MCF 10A (cell line): ENCODE measurements at regions not wholly inside any gene's neighbourhood (a gene's known extent, or its start where the extent isn't known, plus 50 kb on each side); places are given as distances from the start of the nearest gene placed in this dataset.
"Not testable (repeated sequence)": the region's sequence is repeated elsewhere in the genome, so short reads cannot be mapped to it uniquely, and the experiment has no call there.

Experiments
- BruUV-seq: library from RNA; stranded (reverse); fragments of 400-500 nt; replicated peaks from 2 replicates; lab custom pipeline; 2021; lab: Mats Ljungman, UMichigan
- CTCF ChIA-PET: fragments of 300-600 bp; sonication (Branson Sonifier 250); formaldehyde crosslinking; extraction: SDS; loops from one replicate; lab custom pipeline; 2021; ENCODE audit warnings: antibody characterized with exemption, inconsistent platforms; lab: Yijun Ruan, JAX
- POLR2A ChIA-PET: fragments of 300-600, 350-650 bp; sonication (Branson Sonifier 250); formaldehyde crosslinking; extraction: SDS; loops from one replicate; lab custom pipeline; 2020; ENCODE audit warnings: antibody characterized with exemption, inconsistent platforms; lab: Yijun Ruan, JAX
- DNase-seq: peaks from one replicate; pipeline ENCODE4 v3.0.0-alpha.2; 2018; ENCODE audit not compliant: unreplicated experiment
- H3K27ac Mint-ChIP-seq: one replicate; pipeline ENCODE4 v1.8.0; 2022; ENCODE audit warnings: mild to moderate bottlenecking, low read depth, mixed read lengths; ENCODE audit not compliant: unreplicated experiment
- H3K27me3 Mint-ChIP-seq: one replicate; pipeline ENCODE4 v1.8.0; 2022; ENCODE audit warnings: mixed read lengths; ENCODE audit not compliant: insufficient read depth, unreplicated experiment
- H3K36me3 Mint-ChIP-seq: one replicate; pipeline ENCODE4 v1.8.0; 2022; ENCODE audit warnings: mild to moderate bottlenecking, moderate library complexity, mixed read lengths; ENCODE audit not compliant: insufficient read depth, unreplicated experiment
- H3K4me1 Mint-ChIP-seq: one replicate; pipeline ENCODE4 v1.8.0; 2022; ENCODE audit warnings: mixed read lengths; ENCODE audit not compliant: insufficient read depth, unreplicated experiment
- H3K4me3 Mint-ChIP-seq: one replicate; pipeline ENCODE4 v1.8.0; 2022; ENCODE audit warnings: mild to moderate bottlenecking, moderate library complexity, mixed read lengths; ENCODE audit not compliant: unreplicated experiment
- H3K9me3 Mint-ChIP-seq: one replicate; pipeline ENCODE4 v1.8.0; 2022; ENCODE audit warnings: mixed read lengths; ENCODE audit not compliant: unreplicated experiment
- CTCF ChIP-seq: fragments of 200-600 bp; IDR thresholded peaks from one replicate; pipeline ENCODE4 v1.8.0; 2022; ENCODE audit warnings: antibody characterized with exemption, mild to moderate bottlenecking; ENCODE audit not compliant: unreplicated experiment
- intact Hi-C: fragments of 100-400 bp; cut with micrococcal nuclease; formaldehyde crosslinking; loops from 2 replicates; pipeline ENCODE4 v1.14.1; 2022

- TF ChIP-seq CTCF, result no peak
- DNase-seq, result no peak
- CTCF ChIA-PET, result interaction anchor here (0.7 kb wide), 1 partner anchor 541 kb away, joined by 4 read pairs; no protein-coding TSS in a partner anchor
- Mint-ChIP-seq H3K36me3 (no peaks in the 10 kb centered on the region), H3K27me3 (no peaks in the 10 kb centered on the region), H3K4me1 (peaks cover 6% of the 10 kb centered on the region), H3K27ac (no peak overlapping the region), H3K4me3 (no peak overlapping the region), H3K9me3 (no peaks in the 10 kb centered on the region)
- POLR2A ChIA-PET, result interaction anchor here (0.8 kb wide), 1 partner anchor 9 kb away, joined by 3 read pairs; no protein-coding TSS in a partner anchor
- BruUV-seq, result no TSS peak
- intact Hi-C loops, result no loop called here
Measured at GRCh38 chr3:18086078-18086477, 339.1 kb downstream of the SATB1 start.

- H3K4me3 Mint-ChIP-seq, result no peak overlapping the region
- no peak for TF ChIP-seq CTCF
- H3K36me3 Mint-ChIP-seq, result no peaks in the 10 kb centered on the region
- no peaks in the 10 kb centered on the region for H3K9me3 Mint-ChIP-seq
- H3K27me3 Mint-ChIP-seq, result no peaks in the 10 kb centered on the region
- BruUV-seq, result no TSS peak
- intact Hi-C loops, result no loop called here
- ChIA-PET POLR2A (interaction anchor here (0.8 kb wide), 1 partner anchor 9 kb away, joined by 3 read pairs; no protein-coding TSS in a partner anchor), CTCF (interaction anchor here (0.7 kb wide), 1 partner anchor 540 kb away, joined by 4 read pairs; no protein-coding TSS in a partner anchor)
- no peak overlapping the region for H3K27ac Mint-ChIP-seq
- DNase-seq, result no peak
- peaks cover 7% of the 10 kb centered on the region for H3K4me1 Mint-ChIP-seq
Measured at GRCh38 chr3:18085429-18085828, 339.7 kb downstream of the SATB1 start.

GRCh38 chr3:18083273-18083590 lies 340.8 kb upstream of the TBC1D5 start:
- intact Hi-C loops, result not testable (repeated sequence)

GRCh38 chr3:18082551-18083272 lies 340.3 kb upstream of the TBC1D5 start:
- no TSS peak for BruUV-seq
- no peaks in the 10 kb centered on the region for H3K9me3 Mint-ChIP-seq
- no peak for DNase-seq
- ChIA-PET CTCF (no interaction called here), POLR2A (no interaction called here)
- intact Hi-C loops, result no loop called here
- H3K36me3 Mint-ChIP-seq, result no peaks in the 10 kb centered on the region
- TF ChIP-seq CTCF, result no peak
- no peak overlapping the region for H3K27ac Mint-ChIP-seq
- no peaks in the 10 kb centered on the region for H3K27me3 Mint-ChIP-seq
- H3K4me3 Mint-ChIP-seq, result no peak overlapping the region
- H3K4me1 Mint-ChIP-seq, result peaks cover 13% of the 10 kb centered on the region

More at GRCh38 chr3:18083273-18083590, 340.8 kb upstream of the TBC1D5 start:
- H3K27ac Mint-ChIP-seq, H3K4me3 Mint-ChIP-seq, H3K27me3 Mint-ChIP-seq, BruUV-seq, H3K36me3 Mint-ChIP-seq, POLR2A ChIA-PET, DNase-seq, H3K9me3 Mint-ChIP-seq: not testable (repeated sequence)
- peaks cover 18% of the 10 kb centered on the region for H3K4me1 Mint-ChIP-seq
- CTCF ChIA-PET, result interaction anchor here (0.7 kb wide), 1 partner anchor 653 kb away, joined by 3 read pairs; no protein-coding TSS in a partner anchor
